ENCODE measurements at regions not wholly inside any gene's neighbourhood (a gene's known extent, or its start where the extent isn't known, plus 50 kb on each side); places are given as distances from the start of the nearest gene placed in this dataset.

DNA sequence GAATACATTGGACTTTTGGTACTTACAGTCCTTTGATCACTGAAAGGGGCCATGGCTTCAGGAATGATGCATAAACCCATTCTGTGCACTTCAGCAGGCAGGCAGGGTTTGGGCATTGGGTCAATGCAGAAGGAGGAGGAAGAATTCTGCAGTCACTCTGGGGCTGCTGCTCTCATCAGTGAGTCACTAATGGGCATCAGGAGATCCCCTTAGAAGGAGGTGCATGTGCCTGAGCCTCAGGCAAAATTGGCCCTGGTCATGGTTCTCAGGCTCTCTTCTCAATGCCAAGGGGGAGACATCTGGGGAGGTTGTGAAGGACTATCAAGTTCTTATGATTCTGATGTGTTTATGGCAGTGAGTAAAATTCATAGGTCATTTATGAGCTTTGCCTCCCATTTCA is 52.0 kb upstream of the TNP1 start:
- Histone ChIP-seq H3K4me3 (no peak overlapping the region), H3K36me3 (no peaks in the 10 kb centered on the region), H3K27ac (no peak overlapping the region), H3K27me3 (no peaks in the 10 kb centered on the region), H3K9me3 (ENCODE audit: low read depth) (no peaks in the 10 kb centered on the region), H3K4me1 (ENCODE audit: low read depth) (peaks cover 8% of the 10 kb centered on the region)
- TF ChIP-seq, protein P1, sequence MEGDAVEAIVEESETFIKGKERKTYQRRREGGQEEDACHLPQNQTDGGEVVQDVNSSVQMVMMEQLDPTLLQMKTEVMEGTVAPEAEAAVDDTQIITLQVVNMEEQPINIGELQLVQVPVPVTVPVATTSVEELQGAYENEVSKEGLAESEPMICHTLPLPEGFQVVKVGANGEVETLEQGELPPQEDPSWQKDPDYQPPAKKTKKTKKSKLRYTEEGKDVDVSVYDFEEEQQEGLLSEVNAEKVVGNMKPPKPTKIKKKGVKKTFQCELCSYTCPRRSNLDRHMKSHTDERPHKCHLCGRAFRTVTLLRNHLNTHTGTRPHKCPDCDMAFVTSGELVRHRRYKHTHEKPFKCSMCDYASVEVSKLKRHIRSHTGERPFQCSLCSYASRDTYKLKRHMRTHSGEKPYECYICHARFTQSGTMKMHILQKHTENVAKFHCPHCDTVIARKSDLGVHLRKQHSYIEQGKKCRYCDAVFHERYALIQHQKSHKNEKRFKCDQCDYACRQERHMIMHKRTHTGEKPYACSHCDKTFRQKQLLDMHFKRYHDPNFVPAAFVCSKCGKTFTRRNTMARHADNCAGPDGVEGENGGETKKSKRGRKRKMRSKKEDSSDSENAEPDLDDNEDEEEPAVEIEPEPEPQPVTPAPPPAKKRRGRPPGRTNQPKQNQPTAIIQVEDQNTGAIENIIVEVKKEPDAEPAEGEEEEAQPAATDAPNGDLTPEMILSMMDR (IDR thresholded peaks at IDR 0.05; ENCODE audit: low read depth, low read length), result no peak
- no peak for DNase-seq (ENCODE audit: low read depth in 1 of 2, low spot score in 1 of 2)

DNA sequence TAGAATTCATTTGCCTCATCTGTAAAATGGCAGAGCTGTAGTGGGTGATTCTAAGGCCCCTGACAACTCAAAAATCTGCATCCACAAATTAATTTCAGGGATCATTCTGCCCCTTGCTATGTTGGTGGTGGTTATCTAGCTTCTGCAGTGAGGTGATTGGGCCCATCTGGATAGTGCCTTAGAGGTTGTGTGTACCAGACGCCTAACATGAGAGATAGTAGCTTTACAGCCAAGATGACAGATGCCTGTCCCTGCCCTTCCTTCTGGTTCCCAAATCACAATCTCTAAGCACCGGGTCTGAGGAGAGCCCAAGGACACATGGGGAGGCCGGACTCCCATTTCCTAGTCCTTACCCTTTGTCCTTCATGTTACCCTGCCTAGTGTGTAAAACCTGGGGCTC is 51.1 kb upstream of the TNP1 start:
- TF ChIP-seq, protein P1 (IDR thresholded peaks at IDR 0.05; ENCODE audit: low read depth, low read length), result no peak
- no peak overlapping the region for H3K27ac ChIP-seq
- DNase-seq (ENCODE audit: low read depth in 1 of 2, low spot score in 1 of 2), result no peak
- no peaks in the 10 kb centered on the region for H3K27me3 ChIP-seq
- no peaks in the 10 kb centered on the region for H3K9me3 ChIP-seq (ENCODE audit: low read depth)
- no peaks in the 10 kb centered on the region for H3K36me3 ChIP-seq
- H3K4me3 ChIP-seq, result no peak overlapping the region
- H3K4me1 ChIP-seq (ENCODE audit: low read depth), result peaks cover 8% of the 10 kb centered on the region

DNA sequence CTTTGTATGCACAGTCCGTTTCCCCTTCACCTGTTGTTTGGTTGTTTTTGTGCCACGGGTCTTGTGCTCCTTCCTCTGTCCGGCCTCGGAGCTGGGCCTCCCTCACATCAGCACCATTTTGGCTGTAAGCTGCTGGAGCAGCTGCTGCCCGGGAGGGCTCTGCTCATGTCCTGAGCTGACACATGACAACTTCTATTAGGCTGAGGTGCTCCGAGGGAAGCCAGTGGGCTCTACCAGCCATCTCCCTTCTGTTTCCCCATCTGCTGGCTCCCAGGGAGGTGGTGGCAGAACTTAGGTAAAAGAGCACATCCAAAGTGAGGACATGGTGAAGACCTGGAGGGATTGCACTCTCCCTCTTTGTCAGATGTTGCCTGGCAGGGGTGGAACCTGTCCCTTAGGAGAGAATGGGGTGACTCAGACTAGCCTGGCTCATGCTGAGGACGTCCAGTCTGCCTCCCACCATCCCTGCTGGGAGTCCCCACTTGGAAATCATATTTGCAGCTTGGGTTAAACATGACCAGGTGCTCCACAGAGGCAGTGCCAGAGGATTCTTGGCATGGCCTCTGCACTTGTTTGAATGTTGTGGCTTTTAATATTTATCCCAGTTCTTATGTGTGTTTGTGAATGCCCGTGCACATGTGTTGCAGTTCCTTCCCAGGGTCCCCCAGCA is 49.8 kb upstream of the TNP1 start:
- DNase-seq (ENCODE audit: low read depth in 1 of 2, low spot score in 1 of 2), result no peak
- TF ChIP-seq, protein P1 (IDR thresholded peaks at IDR 0.05; ENCODE audit: low read depth, low read length), result no peak
- peaks cover 8% of the 10 kb centered on the region for H3K4me1 ChIP-seq (ENCODE audit: low read depth)
- H3K27ac ChIP-seq, result no peak overlapping the region
- no peaks in the 10 kb centered on the region for H3K36me3 ChIP-seq
- no peaks in the 10 kb centered on the region for H3K27me3 ChIP-seq
- no peaks in the 10 kb centered on the region for H3K9me3 ChIP-seq (ENCODE audit: low read depth)
- H3K4me3 ChIP-seq, result no peak overlapping the region
